ENCODE measurements at regions not wholly inside any gene's neighbourhood (a gene's known extent, or its start where the extent isn't known, plus 50 kb on each side); places are given as distances from the start of the nearest gene placed in this dataset.

- H3K27ac ChIP-seq (ENCODE audit: low read depth, low read length), result no peak overlapping the region
- H3K4me1 ChIP-seq (ENCODE audit: control insufficient read depth, insufficient read depth, low read length), result no peaks in the 10 kb centered on the region
- WGBS (ENCODE audit: insufficient coverage), result 100% methylated on average over 1 of the region's 1 CpG
- H3K36me3 ChIP-seq (ENCODE audit: control insufficient read depth, insufficient read depth, low read length), result no peaks in the 10 kb centered on the region
- no peaks in the 10 kb centered on the region for H3K27me3 ChIP-seq (ENCODE audit: control insufficient read depth, insufficient read depth, low read length)
- no peaks in the 10 kb centered on the region for H3K9me3 ChIP-seq (ENCODE audit: control insufficient read depth, insufficient read depth, low read length)
- H3K4me3 ChIP-seq (ENCODE audit: low read depth, low read length), result no peak overlapping the region
- DNase-seq (ENCODE audit: low read depth in 4 of 6, low spot score in 6 of 6), result no peak
Measured at GRCh38 chr1:102630041-102630440, 478.3 kb downstream of the COL11A1 start.

GRCh38 chr1:102628109-102628613, 480.2 kb downstream of the COL11A1 start:
- WGBS (ENCODE audit: insufficient coverage), result 27% methylated on average over 3 of the region's 5 CpGs
- DNase-seq (ENCODE audit: low read depth in 4 of 6, low spot score in 6 of 6), result peak in 3 of 6 donors; percentile 3 to 53 (median 21)
- no peaks in the 10 kb centered on the region for H3K36me3 ChIP-seq (ENCODE audit: control insufficient read depth, insufficient read depth, low read length)
- no peaks in the 10 kb centered on the region for H3K4me1 ChIP-seq (ENCODE audit: control insufficient read depth, insufficient read depth, low read length)
- H3K27ac ChIP-seq (ENCODE audit: low read depth, low read length), result no peak overlapping the region
- H3K9me3 ChIP-seq (ENCODE audit: control insufficient read depth, insufficient read depth, low read length), result no peaks in the 10 kb centered on the region
- no peaks in the 10 kb centered on the region for H3K27me3 ChIP-seq (ENCODE audit: control insufficient read depth, insufficient read depth, low read length)
- no peak overlapping the region for H3K4me3 ChIP-seq (ENCODE audit: low read depth, low read length)

- Histone ChIP-seq H3K4me3 (ENCODE audit: low read depth, low read length) (no peak overlapping the region), H3K36me3 (ENCODE audit: control insufficient read depth, insufficient read depth, low read length) (no peaks in the 10 kb centered on the region), H3K27me3 (ENCODE audit: control insufficient read depth, insufficient read depth, low read length) (no peaks in the 10 kb centered on the region), H3K27ac (ENCODE audit: low read depth, low read length) (no peak overlapping the region), H3K4me1 (ENCODE audit: control insufficient read depth, insufficient read depth, low read length) (no peaks in the 10 kb centered on the region), H3K9me3 (ENCODE audit: control insufficient read depth, insufficient read depth, low read length) (no peaks in the 10 kb centered on the region)
- 81% methylated on average over 2 of the region's 2 CpGs for WGBS (ENCODE audit: insufficient coverage)
- DNase-seq (ENCODE audit: low read depth in 4 of 6, low spot score in 6 of 6), result no peak
Measured at GRCh38 chr1:102627145-102627544, 481.2 kb downstream of the COL11A1 start.

- no peak overlapping the region for H3K27ac ChIP-seq (ENCODE audit: low read depth, low read length)
- no peaks in the 10 kb centered on the region for H3K36me3 ChIP-seq (ENCODE audit: control insufficient read depth, insufficient read depth, low read length)
- H3K9me3 ChIP-seq (ENCODE audit: control insufficient read depth, insufficient read depth, low read length), result no peaks in the 10 kb centered on the region
- no peaks in the 10 kb centered on the region for H3K27me3 ChIP-seq (ENCODE audit: control insufficient read depth, insufficient read depth, low read length)
- no peak for DNase-seq (ENCODE audit: low read depth in 4 of 6, low spot score in 6 of 6)
- no peak overlapping the region for H3K4me3 ChIP-seq (ENCODE audit: low read depth, low read length)
- H3K4me1 ChIP-seq (ENCODE audit: control insufficient read depth, insufficient read depth, low read length), result no peaks in the 10 kb centered on the region
- WGBS (ENCODE audit: insufficient coverage), result 50% methylated on average over 1 of the region's 2 CpGs
Measured at GRCh38 chr1:102615896-102616295, 492.4 kb downstream of the COL11A1 start.

GRCh38 chr1:102595106-102595505, 513.2 kb downstream of the COL11A1 start:
- Histone ChIP-seq H3K4me3 (ENCODE audit: low read depth, low read length) (no peak overlapping the region), H3K27me3 (ENCODE audit: control insufficient read depth, insufficient read depth, low read length) (no peaks in the 10 kb centered on the region), H3K27ac (ENCODE audit: low read depth, low read length) (no peak overlapping the region), H3K36me3 (ENCODE audit: control insufficient read depth, insufficient read depth, low read length) (no peaks in the 10 kb centered on the region), H3K9me3 (ENCODE audit: control insufficient read depth, insufficient read depth, low read length) (no peaks in the 10 kb centered on the region), H3K4me1 (ENCODE audit: control insufficient read depth, insufficient read depth, low read length) (no peaks in the 10 kb centered on the region)
- no peak for DNase-seq (ENCODE audit: low read depth in 4 of 6, low spot score in 6 of 6)
- no CpG with 5 or more reads among the region's 2 CpGs for WGBS (ENCODE audit: insufficient coverage)

GRCh38 chr1:102593276-102593675, 515.0 kb downstream of the COL11A1 start:
- no peaks in the 10 kb centered on the region for H3K4me1 ChIP-seq (ENCODE audit: control insufficient read depth, insufficient read depth, low read length)
- no peaks in the 10 kb centered on the region for H3K27me3 ChIP-seq (ENCODE audit: control insufficient read depth, insufficient read depth, low read length)
- DNase-seq (ENCODE audit: low read depth in 4 of 6, low spot score in 6 of 6), result no peak
- H3K36me3 ChIP-seq (ENCODE audit: control insufficient read depth, insufficient read depth, low read length), result no peaks in the 10 kb centered on the region
- H3K27ac ChIP-seq (ENCODE audit: low read depth, low read length), result no peak overlapping the region
- no peaks in the 10 kb centered on the region for H3K9me3 ChIP-seq (ENCODE audit: control insufficient read depth, insufficient read depth, low read length)
- no peak overlapping the region for H3K4me3 ChIP-seq (ENCODE audit: low read depth, low read length)

GRCh38 chr1:102588536-102588935, 519.8 kb downstream of the COL11A1 start:
- DNase-seq (ENCODE audit: low read depth in 4 of 6, low spot score in 6 of 6), result peak in 2 of 6 donors; percentile 15 to 16
- no peak overlapping the region for H3K27ac ChIP-seq (ENCODE audit: low read depth, low read length)
- no peaks in the 10 kb centered on the region for H3K27me3 ChIP-seq (ENCODE audit: control insufficient read depth, insufficient read depth, low read length)
- H3K36me3 ChIP-seq (ENCODE audit: control insufficient read depth, insufficient read depth, low read length), result no peaks in the 10 kb centered on the region
- 14% methylated on average over 1 of the region's 2 CpGs for WGBS (ENCODE audit: insufficient coverage)
- no peak overlapping the region for H3K4me3 ChIP-seq (ENCODE audit: low read depth, low read length)
- no peaks in the 10 kb centered on the region for H3K4me1 ChIP-seq (ENCODE audit: control insufficient read depth, insufficient read depth, low read length)
- H3K9me3 ChIP-seq (ENCODE audit: control insufficient read depth, insufficient read depth, low read length), result no peaks in the 10 kb centered on the region

- no peaks in the 10 kb centered on the region for H3K9me3 ChIP-seq (ENCODE audit: control insufficient read depth, insufficient read depth, low read length)
- H3K36me3 ChIP-seq (ENCODE audit: control insufficient read depth, insufficient read depth, low read length), result no peaks in the 10 kb centered on the region
- no peak overlapping the region for H3K27ac ChIP-seq (ENCODE audit: low read depth, low read length)
- H3K27me3 ChIP-seq (ENCODE audit: control insufficient read depth, insufficient read depth, low read length), result no peaks in the 10 kb centered on the region
- no peaks in the 10 kb centered on the region for H3K4me1 ChIP-seq (ENCODE audit: control insufficient read depth, insufficient read depth, low read length)
- DNase-seq (ENCODE audit: low read depth in 4 of 6, low spot score in 6 of 6), result peak in 1 of 6 donors; percentile 4
- H3K4me3 ChIP-seq (ENCODE audit: low read depth, low read length), result no peak overlapping the region
Measured at GRCh38 chr1:102586022-102586421, 522.3 kb downstream of the COL11A1 start.

- Histone ChIP-seq H3K36me3 (ENCODE audit: control insufficient read depth, insufficient read depth, low read length) (no peaks in the 10 kb centered on the region), H3K4me3 (ENCODE audit: low read depth, low read length) (no peak overlapping the region), H3K27ac (ENCODE audit: low read depth, low read length) (no peak overlapping the region), H3K9me3 (ENCODE audit: control insufficient read depth, insufficient read depth, low read length) (no peaks in the 10 kb centered on the region), H3K27me3 (ENCODE audit: control insufficient read depth, insufficient read depth, low read length) (no peaks in the 10 kb centered on the region), H3K4me1 (ENCODE audit: control insufficient read depth, insufficient read depth, low read length) (no peaks in the 10 kb centered on the region)
- no peak for DNase-seq (ENCODE audit: low read depth in 4 of 6, low spot score in 6 of 6)
- 71% methylated on average over 1 of the region's 4 CpGs for whole genome bisulfite sequencing (ENCODE audit: insufficient coverage)
Measured at GRCh38 chr1:102580806-102581205, 527.5 kb downstream of the COL11A1 start.

- no peaks in the 10 kb centered on the region for H3K4me1 ChIP-seq (ENCODE audit: control insufficient read depth, insufficient read depth, low read length)
Measured at GRCh38 chr1:102578804-102579203, 529.5 kb downstream of the COL11A1 start.

More at GRCh38 chr1:102578804-102579203, 529.5 kb downstream of the COL11A1 start:
- Histone ChIP-seq H3K36me3 (ENCODE audit: control insufficient read depth, insufficient read depth, low read length) (no peaks in the 10 kb centered on the region), H3K27ac (ENCODE audit: low read depth, low read length) (no peak overlapping the region), H3K9me3 (ENCODE audit: control insufficient read depth, insufficient read depth, low read length) (no peaks in the 10 kb centered on the region), H3K27me3 (ENCODE audit: control insufficient read depth, insufficient read depth, low read length) (no peaks in the 10 kb centered on the region), H3K4me3 (ENCODE audit: low read depth, low read length) (no peak overlapping the region)
- no CpG with 5 or more reads among the region's 2 CpGs for WGBS (ENCODE audit: insufficient coverage)
- no peak for DNase-seq (ENCODE audit: low read depth in 4 of 6, low spot score in 6 of 6)

All from spinal cord (tissue), 9 donors.